ENCODE measurements at regions not wholly inside any gene's neighbourhood (a gene's known extent, or its start where the extent isn't known, plus 50 kb on each side); places are given as distances from the start of the nearest gene placed in this dataset.
"Not testable (repeated sequence)": the region's sequence is repeated elsewhere in the genome, so short reads cannot be mapped to it uniquely, and the experiment has no call there.

DNA sequence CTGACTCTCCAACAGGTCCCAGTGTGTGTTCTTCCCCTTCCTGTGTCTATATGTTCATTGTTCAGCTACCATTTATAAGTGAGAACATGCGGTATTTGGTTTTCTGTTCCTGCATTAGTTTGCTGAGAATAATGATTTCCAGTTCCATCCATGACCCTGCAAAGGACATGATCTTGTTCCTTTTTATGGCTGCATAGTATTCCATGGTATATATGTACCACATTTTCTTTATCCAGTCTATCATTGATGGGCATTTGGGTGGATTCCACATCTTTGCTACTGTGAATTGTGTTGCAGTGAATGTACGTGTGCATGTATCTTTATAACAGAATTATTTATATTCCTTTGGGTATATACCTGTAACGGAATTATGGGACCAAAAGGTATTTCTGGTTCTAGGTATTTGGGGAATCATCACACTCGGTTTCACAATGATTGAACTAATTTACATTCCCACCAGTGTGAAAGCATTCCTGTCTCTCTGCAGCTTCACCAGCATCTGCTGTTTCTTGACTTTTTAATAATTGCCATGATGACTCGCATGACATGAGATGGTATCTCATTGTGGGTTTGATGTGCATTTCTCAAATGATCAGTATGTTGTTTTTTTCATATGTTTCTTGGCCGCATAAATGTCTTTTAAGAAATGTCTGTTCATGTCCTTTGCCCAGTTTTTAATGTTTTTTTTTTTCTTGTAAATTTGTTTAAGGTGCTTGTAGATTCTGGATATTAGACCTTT lies 60.2 kb downstream of the LSMEM1 start:
- intact Hi-C loops (cut with DNase I), result no loop called here

GRCh38 chr7:112546723-112547513 lies 66.1 kb downstream of the LSMEM1 start:
- intact Hi-C loops (cut with DNase I), result loop anchor here (5.0 kb wide), 1 partner anchor 875 kb away; no protein-coding TSS in a partner anchor
- DNase-seq (ENCODE audit: low spot score), result no peak

More for the DNA sequence above, 60.2 kb downstream of the LSMEM1 start:
- no peak for DNase-seq (ENCODE audit: low spot score)

- no peak for DNase-seq (ENCODE audit: low spot score)
- intact Hi-C loops (cut with DNase I), result loop anchor here (5.0 kb wide), 1 partner anchor 874 kb away; no protein-coding TSS in a partner anchor
Observed at GRCh38 chr7:112547916-112548315, 67.1 kb downstream of the LSMEM1 start.

- intact Hi-C loops (cut with DNase I), result loop anchor here (5.0 kb wide), 1 partner anchor 347 kb away; no protein-coding TSS in a partner anchor
- DNase-seq (ENCODE audit: low spot score), result no peak
Observed at GRCh38 chr7:112550468-112551060, 69.8 kb downstream of the LSMEM1 start.

DNA sequence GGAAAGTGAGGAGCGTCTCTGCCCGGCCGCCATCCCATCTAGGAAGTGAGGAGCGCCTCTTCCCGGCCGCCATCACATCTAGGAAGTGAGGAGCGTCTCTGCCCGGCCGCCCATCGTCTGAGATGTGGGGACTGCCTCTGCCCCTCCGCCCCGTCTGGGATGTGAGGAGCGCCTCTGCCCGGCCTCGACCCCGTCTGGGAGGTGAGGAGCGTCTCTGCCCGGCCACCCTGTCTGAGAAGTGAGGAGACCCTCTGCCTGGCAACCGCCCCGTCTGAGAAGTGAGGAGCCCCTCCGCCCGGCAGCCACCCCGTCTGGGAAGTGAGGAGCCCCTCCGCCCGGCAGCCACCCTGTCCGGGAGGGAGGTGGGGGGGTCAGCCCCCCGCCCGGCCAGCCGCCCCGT lies 70.7 kb downstream of the LSMEM1 start:
- intact Hi-C loops (cut with DNase I), result loop anchor here (5.0 kb wide), 1 partner anchor 346 kb away; no protein-coding TSS in a partner anchor
- DNase-seq (ENCODE audit: low spot score), result not testable (repeated sequence)

- intact Hi-C loops (cut with DNase I), result loop anchor here (5.0 kb wide), 1 partner anchor 343 kb away; no protein-coding TSS in a partner anchor
- DNase-seq (ENCODE audit: low spot score), result no peak
Observed at GRCh38 chr7:112554591-112554990, 73.8 kb downstream of the LSMEM1 start.

DNA sequence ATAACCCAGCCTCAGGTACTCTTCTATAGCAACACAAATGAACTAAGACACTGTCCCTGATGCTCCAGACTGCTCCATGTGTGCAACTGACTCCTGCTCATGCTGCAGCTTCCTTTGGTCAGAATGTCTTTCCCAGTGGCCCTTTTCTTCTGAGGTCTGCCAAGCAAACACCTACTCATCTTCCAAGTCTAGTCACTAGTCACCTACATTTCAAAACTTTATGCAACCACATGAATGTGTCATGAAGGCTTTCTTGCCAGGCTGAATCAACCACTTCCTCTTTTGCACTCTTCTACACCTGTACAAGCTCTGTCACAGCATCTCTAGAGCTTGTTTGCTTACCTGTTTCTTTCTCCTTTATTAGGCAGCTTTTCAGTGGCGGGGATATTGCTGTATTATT lies 75.8 kb downstream of the LSMEM1 start:
- intact Hi-C loops (cut with DNase I), result no loop called here

GRCh38 chr7:112566442-112567324 lies 85.9 kb downstream of the LSMEM1 start:
- no peak for DNase-seq (ENCODE audit: low spot score)
- intact Hi-C loops (cut with DNase I), result loop anchor here (10.0 kb wide), 1 partner anchor 1138 kb away; no protein-coding TSS in a partner anchor

More for the DNA sequence above, 75.8 kb downstream of the LSMEM1 start:
- DNase-seq (ENCODE audit: low spot score), result no peak

DNA sequence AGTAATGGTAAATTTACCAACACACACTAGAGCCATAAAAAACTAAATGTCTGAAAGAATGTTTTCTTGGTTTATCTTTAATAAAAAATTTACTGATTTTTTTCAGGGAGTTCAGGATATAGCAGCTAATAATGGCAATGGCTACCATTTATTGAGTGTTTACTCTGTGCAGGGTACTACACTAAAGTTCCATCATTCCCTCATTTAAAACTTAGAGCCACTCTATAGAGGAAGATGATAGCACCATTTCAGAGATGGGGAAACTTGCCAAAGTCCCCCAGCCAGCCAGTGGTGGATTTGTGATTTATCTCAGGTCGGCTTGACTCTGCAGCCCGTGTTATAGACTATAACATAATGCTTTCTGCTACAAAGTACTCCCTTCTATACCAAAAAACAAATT lies 86.6 kb downstream of the LSMEM1 start:
- intact Hi-C loops (cut with DNase I), result loop anchor here (10.0 kb wide), 1 partner anchor 1137 kb away; no protein-coding TSS in a partner anchor
- no peak for DNase-seq (ENCODE audit: low spot score)

- no peak for DNase-seq (ENCODE audit: low spot score)
- intact Hi-C loops (cut with DNase I), result loop anchor here (10.0 kb wide), 2 partner anchors 213 to 323 kb away; no protein-coding TSS in a partner anchor
Observed at GRCh38 chr7:112571852-112572607, 91.2 kb downstream of the LSMEM1 start.

GRCh38 chr7:112572669-112573301 lies 92.0 kb downstream of the LSMEM1 start:
- no peak for DNase-seq (ENCODE audit: low spot score)
- intact Hi-C loops (cut with DNase I), result loop anchor here (10.0 kb wide), 2 partner anchors 212 to 322 kb away; no protein-coding TSS in a partner anchor

DNA sequence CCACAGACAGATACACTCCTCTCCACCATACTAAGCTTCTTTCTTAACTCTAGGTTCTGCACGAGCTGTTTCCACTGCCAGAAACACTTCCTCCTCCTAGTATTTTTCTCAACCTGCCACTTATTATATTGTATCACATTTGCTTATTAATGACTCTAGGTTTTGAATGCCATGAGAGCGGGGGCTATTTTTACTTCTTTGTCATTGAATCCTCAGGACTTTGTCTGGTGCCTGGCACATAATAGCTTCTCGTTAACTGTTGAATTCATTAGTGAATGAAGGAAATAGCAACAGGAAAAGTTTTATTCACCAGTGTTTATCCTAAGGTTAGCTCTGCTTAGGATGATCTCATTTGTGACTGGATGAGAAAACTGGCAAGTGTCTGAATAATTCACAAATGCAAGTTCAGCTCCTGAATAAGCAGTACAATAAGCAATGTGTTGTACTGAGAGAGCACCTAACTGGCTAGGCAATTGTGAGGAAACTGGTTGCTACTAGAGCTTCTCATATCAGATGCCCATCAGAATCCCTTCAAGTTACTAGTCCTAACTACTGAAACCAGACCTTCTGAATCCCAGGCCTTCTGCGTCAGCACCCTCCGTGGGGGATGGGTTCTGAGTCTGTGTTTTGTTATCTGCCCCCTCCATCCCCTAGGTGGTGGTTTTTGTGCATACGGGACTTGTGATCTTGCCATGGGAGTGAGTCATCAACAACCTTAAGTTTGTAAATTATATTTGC lies 92.7 kb downstream of the LSMEM1 start:
- DNase-seq (ENCODE audit: low spot score), result no peak
- intact Hi-C loops (cut with DNase I), result loop anchor here (10.0 kb wide), 2 partner anchors 211 to 321 kb away; no protein-coding TSS in a partner anchor

GRCh38 chr7:112575864-112576263 lies 95.1 kb downstream of the LSMEM1 start:
- intact Hi-C loops (cut with DNase I), result loop anchor here (10.0 kb wide), 2 partner anchors 209 to 319 kb away; no protein-coding TSS in a partner anchor
- DNase-seq (ENCODE audit: low spot score), result no peak

GRCh38 chr7:112579388-112579787 lies 98.6 kb downstream of the LSMEM1 start:
- intact Hi-C loops (cut with DNase I), result loop anchor here (10.0 kb wide), 2 partner anchors 205 to 315 kb away; no protein-coding TSS in a partner anchor
- no peak for DNase-seq (ENCODE audit: low spot score)

DNA sequence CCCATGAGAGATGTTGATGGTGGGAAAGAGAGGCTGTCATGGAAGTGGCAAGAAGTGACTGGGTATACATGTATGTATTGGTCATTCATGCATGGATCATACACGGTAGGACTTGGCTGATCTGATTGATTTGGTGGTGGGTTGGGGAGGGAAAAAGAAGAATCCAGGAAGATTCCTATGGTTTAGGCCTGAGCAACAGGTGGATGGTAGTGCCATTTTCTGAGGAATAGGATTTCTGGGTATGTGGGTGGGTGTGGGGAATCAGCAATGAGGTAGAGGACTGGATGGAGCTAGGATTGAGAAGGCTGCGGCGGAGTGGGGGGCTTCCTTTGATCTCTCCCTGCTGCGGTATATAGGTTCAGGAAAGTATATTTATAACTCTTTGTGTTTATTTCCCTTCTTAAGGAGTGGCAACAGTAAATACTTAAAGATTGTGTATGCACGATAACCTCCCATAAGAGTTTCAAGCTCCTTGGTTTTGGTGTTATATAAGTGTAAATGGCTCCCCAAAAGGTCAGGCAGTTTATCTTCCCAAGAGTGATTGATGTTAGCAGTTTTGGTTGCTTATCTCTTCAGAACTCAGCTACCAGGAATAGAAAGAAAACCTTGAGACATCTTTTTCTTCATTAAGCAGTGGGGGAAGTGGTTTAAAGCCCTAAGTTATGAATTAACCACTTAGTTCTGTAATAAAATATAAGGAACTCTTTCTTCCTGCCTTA lies 100.1 kb downstream of the LSMEM1 start:
- intact Hi-C loops (cut with DNase I), result no loop called here

GRCh38 chr7:112581529-112581928 lies 100.7 kb downstream of the LSMEM1 start:
- no peak for DNase-seq (ENCODE audit: low spot score)
- intact Hi-C loops (cut with DNase I), result no loop called here

More for the DNA sequence above, 100.1 kb downstream of the LSMEM1 start:
- no peak for DNase-seq (ENCODE audit: low spot score)
